Neural crest cell (in vitro differentiated cells): ENCODE measurements at regions not wholly inside any gene's neighbourhood (a gene's known extent, or its start where the extent isn't known, plus 50 kb on each side); places are given as distances from the start of the nearest gene placed in this dataset.
"Not testable (repeated sequence)": the region's sequence is repeated elsewhere in the genome, so short reads cannot be mapped to it uniquely, and the experiment has no call there.

Experiments used
- DNase-seq: peaks from one replicate; pipeline ENCODE4 v3.0.0; 2021; ENCODE audit warnings: low read depth, mixed read lengths, low spot score
- H3K27ac Mint-ChIP-seq: one replicate; pipeline ENCODE4 v1.8.0; 2021; ENCODE audit warnings: mild to moderate bottlenecking, mixed read lengths; ENCODE audit not compliant: unreplicated experiment
- H3K27me3 Mint-ChIP-seq: 2 replicates; pipeline ENCODE4 v1.8.0; 2021; ENCODE audit warnings: low read depth, mild to moderate bottlenecking, mixed read lengths
- H3K36me3 Mint-ChIP-seq: 2 replicates; pipeline ENCODE4 v1.8.0; 2021; ENCODE audit warnings: low read depth, mild to moderate bottlenecking, mixed read lengths
- H3K4me1 Mint-ChIP-seq: 2 replicates; pipeline ENCODE4 v1.8.0; 2021; ENCODE audit warnings: mixed read lengths
- H3K4me3 Mint-ChIP-seq: one replicate; pipeline ENCODE4 v1.8.0; 2021; ENCODE audit warnings: mild to moderate bottlenecking, mixed read lengths
- H3K9me3 Mint-ChIP-seq: 2 replicates; pipeline ENCODE4 v1.8.0; 2021; ENCODE audit warnings: mixed read lengths
- TF ChIP-seq, protein P1 (sequence below): fragments of 200-600 bp; sonication (generic); conservative IDR thresholded peaks from 2 replicates; pipeline ENCODE4 v1.5.0; 2021; ENCODE audit warnings: antibody characterized with exemption, mild to moderate bottlenecking

DNA sequence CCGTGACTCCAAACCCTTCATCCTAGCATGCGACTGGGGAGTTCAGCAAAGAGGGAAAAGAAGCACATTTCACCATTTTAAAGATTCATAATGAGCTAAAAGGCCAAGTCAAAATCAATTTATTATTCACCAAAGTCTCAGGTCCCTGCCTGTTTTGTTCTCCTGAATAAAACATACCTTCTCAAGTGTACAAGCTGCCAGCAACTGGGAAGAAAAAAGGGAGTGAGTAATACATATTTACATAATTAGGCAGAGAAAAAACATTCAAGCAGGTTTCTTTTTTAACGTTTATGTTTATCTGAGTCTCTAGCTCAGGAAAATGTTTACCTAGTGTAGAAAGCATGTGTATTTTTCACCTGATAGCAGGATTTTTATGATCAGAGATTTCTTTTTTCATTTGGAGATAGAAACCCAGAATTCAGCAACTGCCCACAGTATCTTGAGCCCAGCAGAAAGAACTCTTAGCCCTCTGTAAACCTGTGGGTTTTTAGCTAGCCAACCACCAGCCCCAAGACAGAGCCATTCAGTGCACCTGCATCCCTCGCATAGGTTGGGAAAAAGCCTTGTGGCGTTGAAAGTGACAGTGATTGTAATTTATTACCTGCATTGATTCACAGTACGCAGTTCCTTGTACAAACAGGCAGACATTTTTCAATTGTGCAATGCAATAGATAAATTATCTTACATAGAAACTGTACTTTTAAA, 117.9 kb upstream of the GRIA1 start:
- no peak overlapping the region for H3K27ac Mint-ChIP-seq
- TF ChIP-seq, protein P1, sequence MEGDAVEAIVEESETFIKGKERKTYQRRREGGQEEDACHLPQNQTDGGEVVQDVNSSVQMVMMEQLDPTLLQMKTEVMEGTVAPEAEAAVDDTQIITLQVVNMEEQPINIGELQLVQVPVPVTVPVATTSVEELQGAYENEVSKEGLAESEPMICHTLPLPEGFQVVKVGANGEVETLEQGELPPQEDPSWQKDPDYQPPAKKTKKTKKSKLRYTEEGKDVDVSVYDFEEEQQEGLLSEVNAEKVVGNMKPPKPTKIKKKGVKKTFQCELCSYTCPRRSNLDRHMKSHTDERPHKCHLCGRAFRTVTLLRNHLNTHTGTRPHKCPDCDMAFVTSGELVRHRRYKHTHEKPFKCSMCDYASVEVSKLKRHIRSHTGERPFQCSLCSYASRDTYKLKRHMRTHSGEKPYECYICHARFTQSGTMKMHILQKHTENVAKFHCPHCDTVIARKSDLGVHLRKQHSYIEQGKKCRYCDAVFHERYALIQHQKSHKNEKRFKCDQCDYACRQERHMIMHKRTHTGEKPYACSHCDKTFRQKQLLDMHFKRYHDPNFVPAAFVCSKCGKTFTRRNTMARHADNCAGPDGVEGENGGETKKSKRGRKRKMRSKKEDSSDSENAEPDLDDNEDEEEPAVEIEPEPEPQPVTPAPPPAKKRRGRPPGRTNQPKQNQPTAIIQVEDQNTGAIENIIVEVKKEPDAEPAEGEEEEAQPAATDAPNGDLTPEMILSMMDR = no peak
- H3K4me1 Mint-ChIP-seq = peaks cover 4% of the 10 kb centered on the region
- H3K36me3 Mint-ChIP-seq = peaks cover 2% of the 10 kb centered on the region
- H3K27me3 Mint-ChIP-seq = no peaks in the 10 kb centered on the region
- peaks cover 2% of the 10 kb centered on the region for H3K9me3 Mint-ChIP-seq
- H3K4me3 Mint-ChIP-seq = no peak overlapping the region
- DNase-seq = no peak

DNA sequence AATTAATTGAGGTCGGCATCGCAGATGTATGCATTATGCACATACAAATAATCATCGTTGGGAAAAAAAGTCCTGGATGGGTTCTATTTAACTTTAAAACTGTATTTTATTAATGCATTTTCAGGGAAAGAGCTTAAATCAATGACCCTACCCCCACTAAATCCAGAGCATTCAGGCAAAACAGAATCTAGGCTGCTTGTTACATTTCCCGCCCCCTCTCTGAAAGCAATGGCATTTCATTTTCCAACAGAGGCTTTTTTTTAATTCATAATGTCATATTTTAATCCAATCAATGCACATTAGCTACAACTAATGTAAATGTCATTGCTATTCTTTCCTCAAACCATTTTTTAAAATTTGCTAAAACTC, 117.4 kb upstream of the GRIA1 start:
- TF ChIP-seq, protein P1 = no peak
- Mint-ChIP-seq H3K27me3 (no peaks in the 10 kb centered on the region), H3K9me3 (peaks cover under 1% of the 10 kb centered on the region), H3K27ac (no peak overlapping the region), H3K36me3 (peaks cover 2% of the 10 kb centered on the region), H3K4me1 (peaks cover 4% of the 10 kb centered on the region), H3K4me3 (no peak overlapping the region)
- DNase-seq = no peak

DNA sequence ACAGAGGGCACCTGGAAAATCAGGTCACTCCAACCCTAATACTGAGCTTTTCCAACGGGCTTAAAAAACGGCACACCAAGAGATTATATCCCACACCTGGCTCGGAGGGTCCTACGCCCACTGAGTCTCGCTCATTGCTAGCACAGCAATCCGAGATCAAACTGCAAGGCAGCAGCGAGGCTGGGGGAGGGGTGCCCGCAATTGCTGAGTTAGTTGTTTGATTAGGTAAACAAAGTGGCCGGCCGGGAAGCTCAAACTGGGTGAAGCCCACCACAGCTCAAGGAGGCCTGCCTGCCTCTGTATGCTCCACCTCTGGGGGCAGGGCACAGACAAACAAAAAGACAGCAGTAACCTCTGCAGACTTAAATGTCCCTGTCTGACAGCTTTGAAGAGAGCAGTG, 108.8 kb upstream of the GRIA1 start:
- H3K4me1 Mint-ChIP-seq, DNase-seq, H3K27ac Mint-ChIP-seq, H3K27me3 Mint-ChIP-seq, H3K9me3 Mint-ChIP-seq, H3K36me3 Mint-ChIP-seq, H3K4me3 Mint-ChIP-seq: not testable (repeated sequence)

DNA sequence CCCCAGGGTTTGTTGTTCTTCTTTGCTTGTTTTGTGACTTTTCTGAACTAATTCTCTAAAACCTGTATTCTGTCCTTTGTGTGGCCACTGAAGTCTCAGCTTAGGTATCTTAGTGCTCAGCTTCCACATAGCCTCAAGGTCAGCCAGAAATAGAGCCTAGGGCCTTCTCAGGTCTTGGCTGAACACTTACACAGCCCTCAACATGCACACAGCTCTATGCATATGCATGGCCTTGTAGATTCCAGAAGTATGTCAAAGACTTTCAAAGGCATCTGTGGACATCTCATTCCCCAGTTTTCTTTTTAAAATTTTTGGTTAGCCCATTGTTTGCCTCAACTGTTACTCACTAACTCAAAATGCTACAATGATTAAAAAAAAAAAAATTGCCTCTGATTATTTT, 99.9 kb upstream of the GRIA1 start:
- Mint-ChIP-seq H3K36me3 (no peaks in the 10 kb centered on the region), H3K27ac (no peak overlapping the region), H3K4me1 (no peaks in the 10 kb centered on the region), H3K9me3 (no peaks in the 10 kb centered on the region), H3K4me3 (no peak overlapping the region), H3K27me3 (no peaks in the 10 kb centered on the region)
- TF ChIP-seq, protein P1 = no peak
- no peak for DNase-seq

DNA sequence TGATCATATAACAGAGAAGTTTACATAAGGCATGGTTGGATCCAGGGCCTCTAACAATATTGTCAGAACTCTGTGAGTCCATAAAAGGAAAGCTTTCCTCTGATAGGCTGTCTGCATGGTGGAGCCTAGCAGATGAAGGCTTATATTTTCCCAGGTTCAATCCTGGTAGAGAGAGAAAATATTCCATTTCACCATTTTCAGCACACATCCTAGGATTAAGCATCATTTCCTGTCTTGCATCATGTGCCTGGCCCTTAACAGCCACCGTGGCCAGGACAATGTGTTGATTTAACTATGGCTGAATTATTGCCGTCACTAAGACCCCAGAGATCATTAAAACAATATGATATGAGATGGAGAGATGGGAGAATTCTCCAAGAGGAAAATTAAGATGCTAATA, 90.9 kb upstream of the GRIA1 start:
- no peaks in the 10 kb centered on the region for H3K4me1 Mint-ChIP-seq
- H3K9me3 Mint-ChIP-seq = no peaks in the 10 kb centered on the region
- no peak overlapping the region for H3K4me3 Mint-ChIP-seq
- no peaks in the 10 kb centered on the region for H3K27me3 Mint-ChIP-seq
- H3K36me3 Mint-ChIP-seq = no peaks in the 10 kb centered on the region
- TF ChIP-seq, protein P1 = no peak
- H3K27ac Mint-ChIP-seq = no peak overlapping the region
- DNase-seq = no peak

DNA sequence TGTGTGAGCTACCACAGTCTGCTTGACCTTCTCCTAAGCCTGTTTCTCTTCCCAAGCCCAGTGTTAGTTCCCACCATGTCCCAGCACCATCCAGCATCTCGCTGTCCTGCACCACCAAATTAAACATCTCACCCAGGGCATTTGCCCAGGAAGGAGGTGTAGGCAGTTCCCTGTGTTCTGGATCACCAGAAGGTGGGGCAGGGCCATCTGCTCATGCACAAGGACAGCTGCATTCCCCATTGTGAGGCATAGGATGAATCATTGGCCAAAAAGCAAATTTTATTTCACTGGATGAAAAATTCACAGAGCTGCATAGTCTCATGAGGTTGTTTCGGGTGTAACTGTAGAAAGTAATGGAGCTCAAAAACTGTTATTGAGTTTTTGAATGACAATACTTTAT, 89.5 kb upstream of the GRIA1 start:
- Mint-ChIP-seq H3K27ac (no peak overlapping the region), H3K4me3 (no peak overlapping the region), H3K27me3 (no peaks in the 10 kb centered on the region), H3K36me3 (no peaks in the 10 kb centered on the region), H3K4me1 (no peaks in the 10 kb centered on the region), H3K9me3 (no peaks in the 10 kb centered on the region)
- DNase-seq = no peak
- TF ChIP-seq, protein P1 = no peak
